H4 (cell line): ENCODE measurements at regions not wholly inside any gene's neighbourhood (a gene's known extent, or its start where the extent isn't known, plus 50 kb on each side); places are given as distances from the start of the nearest gene placed in this dataset.
"Not testable (repeated sequence)": the region's sequence is repeated elsewhere in the genome, so short reads cannot be mapped to it uniquely, and the experiment has no call there.

Experiments used
- DNase-seq: peaks from one replicate; pipeline ENCODE4 v3.0.0-alpha.2; 2015; ENCODE audit warnings: low spot score

DNA sequence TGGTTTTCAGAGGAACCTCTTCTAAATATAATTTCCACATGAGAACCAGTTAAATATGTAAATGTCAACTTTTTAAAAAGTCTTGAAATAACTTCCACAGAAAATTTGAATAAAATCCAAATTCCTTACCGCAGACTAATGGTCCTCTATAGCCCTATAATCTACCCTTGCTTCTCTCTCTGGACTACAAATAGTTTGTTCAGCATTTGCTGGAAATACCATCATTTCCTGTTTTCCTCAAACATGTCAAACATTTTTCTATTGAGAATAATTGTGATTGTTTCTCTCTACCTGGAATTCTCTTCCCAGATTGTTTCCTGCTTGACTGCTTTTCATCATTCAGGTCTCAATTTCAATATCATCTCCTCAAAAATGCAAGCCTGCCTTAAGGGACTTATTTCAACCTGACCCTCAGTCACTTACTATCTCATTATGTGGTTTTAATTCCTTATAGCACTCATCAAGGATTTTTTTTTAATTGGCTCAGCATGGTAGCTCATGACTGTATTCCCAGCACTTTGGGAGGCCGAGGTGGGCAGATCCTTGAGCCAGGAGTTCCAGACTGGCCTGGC is 898.9 kb upstream of the MIR17HG start:
- no peak for DNase-seq

DNA sequence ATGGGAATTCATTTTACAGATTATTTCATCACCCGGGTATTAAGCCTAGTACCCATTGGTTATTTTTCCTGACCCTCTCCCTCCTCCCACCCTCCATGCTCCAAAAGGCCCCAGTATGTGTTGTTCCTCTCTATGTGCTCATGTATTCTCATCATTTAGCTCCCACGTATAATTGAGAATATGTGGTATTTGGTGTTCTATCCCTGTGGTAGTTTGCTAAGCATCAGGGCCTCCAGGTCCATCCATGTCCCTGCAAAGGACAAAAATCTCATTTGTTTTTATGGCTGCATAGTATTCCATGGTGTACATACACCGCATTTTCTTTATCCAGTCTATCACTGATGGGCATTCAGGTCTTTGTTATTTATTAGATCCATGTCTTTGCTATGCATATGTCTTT is 894.1 kb upstream of the MIR17HG start:
- DNase-seq, result no peak

GRCh38 chr13:90454002-90454636 is 893.4 kb upstream of the MIR17HG start:
- DNase-seq, result no peak

DNA sequence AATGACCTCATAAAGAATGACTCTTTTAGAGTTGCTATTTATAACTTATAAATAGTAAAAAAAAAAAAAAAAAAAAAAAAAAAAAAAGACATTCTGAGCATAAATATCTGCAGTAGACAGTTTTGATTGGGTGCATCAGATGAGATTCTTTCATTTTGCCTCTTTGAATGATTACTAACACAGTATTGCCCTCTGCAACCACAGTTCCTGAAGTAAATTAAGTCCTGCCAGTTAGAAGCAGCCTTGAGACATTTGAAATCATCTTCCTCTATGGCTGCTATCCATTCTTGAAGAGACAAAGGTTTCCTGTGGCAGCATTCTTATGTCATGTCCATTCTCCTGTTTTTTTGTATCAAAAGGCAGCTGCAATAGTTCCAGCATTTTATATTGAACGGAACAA is 892.4 kb upstream of the MIR17HG start:
- no peak for DNase-seq

GRCh38 chr13:90455823-90456222 is 891.7 kb upstream of the MIR17HG start:
- DNase-seq, result no peak

- DNase-seq, result no peak
Observed at GRCh38 chr13:90461398-90461797, 886.1 kb upstream of the MIR17HG start.

DNA sequence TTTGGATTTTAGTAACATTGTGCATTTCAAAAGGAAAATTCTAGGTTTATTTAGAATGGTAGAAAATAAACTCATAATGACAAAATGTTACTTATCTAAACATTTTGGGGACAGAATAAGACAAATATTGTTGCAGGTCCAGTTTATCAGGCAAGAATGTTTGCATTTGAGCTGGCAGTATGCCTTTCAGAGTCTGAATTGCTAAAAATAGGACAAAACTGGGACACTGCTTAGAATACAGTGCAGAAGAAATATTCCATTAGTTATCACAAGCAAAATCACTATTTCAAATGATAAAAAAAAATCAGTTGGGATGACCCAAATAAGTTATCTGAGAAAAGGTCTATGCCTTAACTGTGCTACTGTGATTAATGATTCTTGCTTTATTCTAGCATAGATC is 870.3 kb upstream of the MIR17HG start:
- no peak for DNase-seq

DNA sequence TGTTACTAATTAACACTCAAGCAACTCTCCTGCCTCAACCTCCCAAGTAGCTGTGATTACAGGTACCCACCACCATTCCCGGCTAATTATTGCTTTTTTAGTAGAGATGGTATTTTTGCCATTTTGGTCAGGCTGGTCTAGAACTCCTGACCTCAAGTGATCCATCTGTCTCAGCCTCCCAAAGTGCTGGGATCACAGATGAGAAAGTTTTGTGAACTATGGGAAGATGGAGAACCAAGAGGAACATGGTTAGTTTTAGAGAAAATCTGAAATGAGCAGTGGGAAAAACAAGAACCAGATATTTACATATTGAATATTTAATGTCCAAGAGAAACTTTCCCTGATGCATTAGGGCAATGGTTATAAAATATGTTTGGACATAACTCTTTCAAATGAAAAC is 863.6 kb upstream of the MIR17HG start:
- no peak for DNase-seq

GRCh38 chr13:90485436-90485835 is 862.1 kb upstream of the MIR17HG start:
- no peak for DNase-seq

GRCh38 chr13:90492872-90493271 is 854.6 kb upstream of the MIR17HG start:
- DNase-seq, result no peak

GRCh38 chr13:90493667-90494066 is 853.8 kb upstream of the MIR17HG start:
- DNase-seq, result no peak

- DNase-seq, result not testable (repeated sequence)
Observed at GRCh38 chr13:90494849-90495248, 852.6 kb upstream of the MIR17HG start.

DNA sequence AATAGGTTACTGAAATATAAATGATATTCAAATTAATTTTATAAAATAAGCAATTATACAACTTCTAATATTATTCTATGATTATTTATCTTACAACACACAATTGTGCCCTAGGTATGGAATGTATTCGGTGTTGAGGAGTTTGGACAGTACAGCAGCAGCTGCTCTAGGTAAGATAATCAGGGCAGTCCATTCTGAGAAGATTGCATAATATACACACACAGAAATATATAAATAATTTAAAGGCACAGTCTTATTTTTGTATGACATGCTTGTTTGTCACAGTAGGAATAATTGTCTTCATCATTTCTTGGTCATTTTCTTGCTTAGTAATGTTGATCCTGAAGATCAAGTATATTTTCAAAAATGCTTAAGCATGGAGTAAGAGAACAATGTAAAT is 849.4 kb upstream of the MIR17HG start:
- DNase-seq, result no peak

GRCh38 chr13:90498816-90499215 is 848.7 kb upstream of the MIR17HG start:
- DNase-seq, result no peak

GRCh38 chr13:90500569-90500968 is 846.9 kb upstream of the MIR17HG start:
- DNase-seq, result no peak

DNA sequence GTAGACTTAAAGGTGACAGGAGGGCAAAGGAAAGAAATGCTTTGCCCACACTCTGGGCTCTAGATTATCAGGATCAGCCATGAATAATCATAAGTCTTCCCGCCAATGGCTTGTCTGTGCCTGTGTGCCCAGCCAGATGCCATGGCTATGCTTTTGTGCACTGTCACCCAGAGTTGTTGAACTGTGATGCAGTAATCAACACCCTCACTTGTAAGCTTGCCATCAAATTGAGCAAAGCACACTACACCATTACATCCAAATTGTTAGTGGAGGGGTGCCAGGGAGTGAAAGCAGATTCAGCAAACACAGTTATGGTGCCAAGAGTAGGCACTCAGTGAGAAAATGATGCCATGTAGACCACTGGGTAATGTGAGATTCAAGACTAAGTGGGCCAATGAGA is 845.3 kb upstream of the MIR17HG start:
- no peak for DNase-seq

- DNase-seq, result no peak
Observed at GRCh38 chr13:90502762-90503161, 844.7 kb upstream of the MIR17HG start.

GRCh38 chr13:90510319-90510718 is 837.2 kb upstream of the MIR17HG start:
- no peak for DNase-seq

- no peak for DNase-seq
Observed at GRCh38 chr13:90511903-90512302, 835.6 kb upstream of the MIR17HG start.

GRCh38 chr13:90514712-90515111 is 832.8 kb upstream of the MIR17HG start:
- DNase-seq, result not testable (repeated sequence)

DNA sequence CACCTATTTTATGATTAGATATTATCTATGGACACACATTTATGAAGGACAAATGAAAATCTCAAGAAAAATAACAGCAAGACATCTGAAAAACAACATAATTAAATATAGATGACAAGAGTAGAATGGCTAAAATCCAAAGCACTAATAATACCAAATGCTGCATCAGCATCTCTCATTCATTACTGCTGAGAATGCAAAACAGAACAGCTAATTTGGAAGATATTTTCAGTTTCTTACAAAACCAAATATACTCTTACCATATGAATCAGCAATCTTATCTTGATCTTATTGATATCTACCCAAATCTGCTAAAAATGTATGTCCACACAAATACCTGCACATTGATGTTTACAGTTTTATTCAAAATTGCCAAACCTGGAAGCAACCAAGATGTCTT is 829.1 kb upstream of the MIR17HG start:
- DNase-seq, result no peak

- no peak for DNase-seq
Observed at GRCh38 chr13:90519157-90519556, 828.3 kb upstream of the MIR17HG start.

- no peak for DNase-seq
Observed at GRCh38 chr13:90526711-90527110, 820.8 kb upstream of the MIR17HG start.

GRCh38 chr13:90531744-90532143 is 815.7 kb upstream of the MIR17HG start:
- DNase-seq, result no peak
